A673 (cell line): ENCODE measurements at regions not wholly inside any gene's neighbourhood (a gene's known extent, or its start where the extent isn't known, plus 50 kb on each side); places are given as distances from the start of the nearest gene placed in this dataset.

ENCODE experiments used
- BruUV-seq: library from RNA; stranded (reverse); fragments of 400-500 nt; replicated peaks from 2 replicates; lab custom pipeline; 2021; lab: Mats Ljungman, UMichigan
- CTCF ChIA-PET: fragments of 300-600 bp; sonication (Branson Sonifier 250); formaldehyde crosslinking; loops from one replicate; lab custom pipeline; 2022; ENCODE audit warnings: antibody characterized with exemption; lab: Charles Lee
- POLR2A ChIA-PET: fragments of 300-600 bp; sonication (Branson Sonifier 250); formaldehyde crosslinking; loops from one replicate; lab custom pipeline; 2022; ENCODE audit warnings: antibody characterized with exemption; ENCODE audit not compliant: low non-redundant PET; lab: Charles Lee
- DNase-seq: peaks from one replicate; pipeline ENCODE4 v3.0.0-alpha.2; 2015; ENCODE audit warnings: low spot score
- H3K27ac ChIP-seq: fragments of 200-600 bp; sonication (generic); 2 replicates; pipeline ENCODE4 v1.5.1; 2016; ENCODE audit warnings: mixed run types, low read depth, mild to moderate bottlenecking, mixed read lengths, antibody characterized with exemption, low read length; ENCODE audit not compliant: poor library complexity, severe bottlenecking
- H3K27me3 ChIP-seq: fragments of 200-600 bp; sonication (generic); replicated peaks from 2 replicates; pipeline ENCODE4 v1.6.1; 2017; ENCODE audit warnings: mixed run types, low read depth, mild to moderate bottlenecking, mixed read lengths, antibody characterized with exemption, low read length; ENCODE audit not compliant: insufficient read depth, poor library complexity
- H3K36me3 ChIP-seq: fragments of 200-600 bp; sonication (generic); 2 replicates; pipeline ENCODE4 v1.6.1; 2016; ENCODE audit warnings: mixed run types, mild to moderate bottlenecking, mixed read lengths, antibody characterized with exemption, low read length; ENCODE audit not compliant: insufficient read depth, poor library complexity, severe bottlenecking
- H3K4me1 ChIP-seq: fragments of 200-600 bp; sonication (generic); 2 replicates; pipeline ENCODE4 v1.6.1; 2017; ENCODE audit warnings: mixed run types, mild to moderate bottlenecking, mixed read lengths, antibody characterized with exemption, low read length; ENCODE audit not compliant: insufficient read depth, poor library complexity, severe bottlenecking
- H3K4me3 ChIP-seq: fragments of 200-600 bp; sonication (generic); 2 replicates; pipeline ENCODE4 v1.5.1; 2016; ENCODE audit warnings: low read depth, mixed run types, mild to moderate bottlenecking, mixed read lengths, low read length; ENCODE audit not compliant: poor library complexity, severe bottlenecking
- H3K9me3 ChIP-seq: fragments of 200-600 bp; sonication (generic); 2 replicates; pipeline ENCODE4 v1.6.1; 2016; ENCODE audit warnings: mixed run types, low read depth, mild to moderate bottlenecking, mixed read lengths, antibody characterized with exemption, low read length; ENCODE audit not compliant: poor library complexity, severe bottlenecking
- CTCF ChIP-seq: fragments of 300-800, 200-600 bp; sonication (generic); conservative IDR thresholded peaks from 2 replicates; pipeline ENCODE4 v1.5.1; 2017; ENCODE audit warnings: low read depth, mild to moderate bottlenecking, antibody characterized with exemption, low read length, moderate library complexity, mixed read lengths
- EZH2 ChIP-seq: fragments of 200-600 bp; sonication (generic); IDR thresholded peaks from 2 replicates; pipeline ENCODE4 v1.6.1; 2017; ENCODE audit warnings: borderline replicate concordance, low read depth, mild to moderate bottlenecking, mixed read lengths, antibody characterized with exemption, low read length; ENCODE audit not compliant: poor library complexity, severe bottlenecking
- intact Hi-C: fragments of 100-400 bp; cut with micrococcal nuclease; formaldehyde crosslinking; loops from one replicate; pipeline ENCODE4 v1.10.0; 2022; ENCODE audit not compliant: unreplicated experiment

- ChIA-PET POLR2A (no interaction called here), CTCF (interaction anchor here (0.5 to 1.4 kb wide), 2 partner anchors 15 to 102 kb away, joined by 3 read pairs; no protein-coding TSS in a partner anchor)
- no peak overlapping the region for H3K4me3 ChIP-seq
- intact Hi-C loops, result loop anchor here (5.0 kb wide), 1 partner anchor 1025 kb away; no protein-coding TSS in a partner anchor
- no peaks in the 10 kb centered on the region for H3K36me3 ChIP-seq
- BruUV-seq, result no TSS peak
- H3K27ac ChIP-seq, result no peak overlapping the region
- peak; percentile 32 for DNase-seq
- TF ChIP-seq EZH2, result no peak
- TF ChIP-seq CTCF, result peak; percentile 62
- H3K4me1 ChIP-seq, result no peaks in the 10 kb centered on the region
- no peaks in the 10 kb centered on the region for H3K27me3 ChIP-seq
- no peaks in the 10 kb centered on the region for H3K9me3 ChIP-seq
Measured at GRCh38 chr3:82496890-82497560, 735.6 kb upstream of the GBE1 start.

GRCh38 chr3:82495655-82496054 lies 734.2 kb upstream of the GBE1 start:
- BruUV-seq, result no TSS peak
- no peak for DNase-seq
- no peak overlapping the region for H3K27ac ChIP-seq
- H3K9me3 ChIP-seq, result peaks cover 4% of the 10 kb centered on the region
- POLR2A ChIA-PET, result no interaction called here
- H3K27me3 ChIP-seq, result no peaks in the 10 kb centered on the region
- H3K4me3 ChIP-seq, result no peak overlapping the region
- intact Hi-C loops, result loop anchor here (5.0 kb wide), 1 partner anchor 1027 kb away; no protein-coding TSS in a partner anchor
- no peaks in the 10 kb centered on the region for H3K36me3 ChIP-seq
- CTCF ChIA-PET, result interaction anchor here (1.4 kb wide), 1 partner anchor 14 kb away, joined by 3 read pairs; no protein-coding TSS in a partner anchor
- H3K4me1 ChIP-seq, result no peaks in the 10 kb centered on the region
- no peak for TF ChIP-seq EZH2
- no peak for TF ChIP-seq CTCF

- Histone ChIP-seq H3K36me3 (no peaks in the 10 kb centered on the region), H3K27me3 (no peaks in the 10 kb centered on the region), H3K4me3 (no peak overlapping the region), H3K27ac (no peak overlapping the region), H3K4me1 (no peaks in the 10 kb centered on the region), H3K9me3 (peaks cover 4% of the 10 kb centered on the region)
- CTCF ChIA-PET, result no interaction called here
- POLR2A ChIA-PET, result no interaction called here
- no TSS peak for BruUV-seq
- DNase-seq, result no peak
- intact Hi-C loops, result loop anchor here (5.0 kb wide), 1 partner anchor 1027 kb away; no protein-coding TSS in a partner anchor
- TF ChIP-seq EZH2 (no peak), CTCF (no peak)
Measured at GRCh38 chr3:82494977-82495489, 733.6 kb upstream of the GBE1 start.
